Gastrocnemius medialis (tissue), 4 donors: ENCODE measurements at regions not wholly inside any gene's neighbourhood (a gene's known extent, or its start where the extent isn't known, plus 50 kb on each side); places are given as distances from the start of the nearest gene placed in this dataset.

ENCODE experiments used
- ATAC-seq, 2 donors: fragments of 150-250 bp; one replicate each; pipeline ENCODE4 v1.9.1; 2016
- DNase-seq, 2 donors: peaks; one replicate each; pipeline ENCODE4 v3.0.0-alpha.2; 2019
- H3K27ac ChIP-seq, 4 donors: fragments of 200-600 bp; sonication (generic); 1 replicate in 1 of 4; 2 replicates in 3 of 4; pipeline ENCODE4 v1.5.1; 2016 to 2018; ENCODE audit warnings: mild to moderate bottlenecking in 2 of 4, moderate library complexity in 1 of 4
- H3K27me3 ChIP-seq, 3 donors: fragments of 200-600 bp; sonication (generic) in 2 of 3; 1 replicate in 1 of 3; 2 replicates in 2 of 3; pipeline versions ENCODE4 v1.5.1 to v1.6.0; 2016 to 2019; ENCODE audit warnings: mild to moderate bottlenecking in 1 of 3, moderate library complexity in 1 of 3
- H3K36me3 ChIP-seq, 2 donors: fragments of 200-600 bp; sonication (generic) in 1 of 2; one replicate each; pipeline ENCODE4 v1.5.1; 2017 to 2018
- H3K4me1 ChIP-seq, 2 donors: fragments of 200-600 bp; sonication (generic) in 1 of 2; one replicate each; pipeline ENCODE4 v1.5.1; 2016 to 2017; ENCODE audit warnings: mild to moderate bottlenecking in 2 of 2
- H3K4me3 ChIP-seq, 4 donors: fragments of 200-600 bp; sonication (generic) in 3 of 4; 1 replicate in 1 of 4; 2 replicates in 3 of 4; pipeline ENCODE4 v1.5.1; 2016 to 2019; ENCODE audit warnings: mild to moderate bottlenecking in 2 of 4
- H3K9me3 ChIP-seq, 3 donors: fragments of 200-600 bp; sonication (generic) in 2 of 3; 1 replicate in 1 of 3; 2 replicates in 2 of 3; pipeline ENCODE4 v1.5.1; 2016 to 2019
- CTCF ChIP-seq, 5 experiments: fragments of 450-650 bp in 3 of 5; fragments of 200-600 bp in 2 of 5; sonication (generic) in 2 of 5; IDR thresholded peaks in 4 of 5; conservative IDR thresholded peaks in 1 of 5; 1 replicate in 4 of 5; 2 replicates in 1 of 5; pipeline ENCODE4 v1.5.1; 2016 to 2019; ENCODE audit warnings: antibody characterized with exemption in 5 of 5, mild to moderate bottlenecking in 3 of 5, moderate library complexity in 3 of 5
- POLR2A ChIP-seq, 2 donors: fragments of 450-650 bp; IDR thresholded peaks; one replicate each; pipeline ENCODE4 v1.6.1; 2017; ENCODE audit warnings: antibody characterized with exemption in 2 of 2, mild to moderate bottlenecking in 2 of 2, moderate library complexity in 2 of 2
- in situ Hi-C, 4 donors: fragments of 200-750 bp; cut with MboI; loops; one replicate each; pipeline versions ENCODE4 v1.15.0 to v1.8.0; 2017; ENCODE audit warnings: low sequenced_read_pairs in 4 of 4
- intact Hi-C: fragments of 100-400 bp; cut with DNase I; formaldehyde crosslinking; loops from one replicate; pipeline ENCODE4 v1.15.1; 2023; ENCODE audit warnings: low total_unique reads

- in situ Hi-C loops, result no loop called here
- Histone ChIP-seq H3K4me1 (no peaks in the 10 kb centered on the region), H3K27ac (no peak overlapping the region), H3K27me3 (no peaks in the 10 kb centered on the region), H3K9me3 (no peaks in the 10 kb centered on the region), H3K36me3 (no peaks in the 10 kb centered on the region), H3K4me3 (no peak overlapping the region)
- intact Hi-C loops, result no loop called here
- DNase-seq (no peak), ATAC-seq (no peak)
- TF ChIP-seq CTCF (IDR thresholded peaks at IDR 0.05 in 4 of 5, conservative IDR thresholded peaks at IDR 0.05 in 1 of 5) (no peak), POLR2A (IDR thresholded peaks at IDR 0.05) (no peak)
Observed at GRCh38 chr20:52643034-52643433, 329.1 kb upstream of the TSHZ2 start.

DNA sequence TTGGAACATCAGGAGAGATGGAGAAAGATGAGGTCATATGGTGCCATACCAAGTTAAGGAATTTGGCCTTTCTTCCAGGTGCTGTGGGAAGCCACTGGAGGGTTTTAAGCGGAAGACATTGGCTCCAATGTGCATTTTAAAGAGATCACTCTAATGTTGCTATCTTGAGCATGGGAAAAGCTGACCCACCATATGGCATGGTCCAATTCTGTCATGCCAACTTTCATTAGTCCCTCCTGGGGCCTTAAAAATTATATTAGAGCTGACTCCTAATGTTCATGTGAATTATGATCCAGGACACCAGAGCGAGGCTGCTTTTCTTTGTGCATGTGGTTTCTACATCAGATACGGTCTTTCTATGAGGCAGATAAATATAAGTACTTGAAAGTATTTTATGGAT lies 335.0 kb upstream of the TSHZ2 start:
- Histone ChIP-seq H3K27me3 (no peaks in the 10 kb centered on the region), H3K36me3 (no peaks in the 10 kb centered on the region), H3K27ac (no peak overlapping the region), H3K4me3 (no peak overlapping the region), H3K9me3 (no peaks in the 10 kb centered on the region), H3K4me1 (no peaks in the 10 kb centered on the region)
- intact Hi-C loops, result no loop called here
- TF ChIP-seq POLR2A (IDR thresholded peaks at IDR 0.05) (no peak), CTCF (IDR thresholded peaks at IDR 0.05 in 4 of 5, conservative IDR thresholded peaks at IDR 0.05 in 1 of 5) (no peak)
- ATAC-seq, result no peak
- in situ Hi-C loops, result no loop called here
- DNase-seq, result no peak

- TF ChIP-seq POLR2A (IDR thresholded peaks at IDR 0.05), result no peak
- no peak for TF ChIP-seq CTCF (IDR thresholded peaks at IDR 0.05 in 4 of 5, conservative IDR thresholded peaks at IDR 0.05 in 1 of 5)
- intact Hi-C loops, result no loop called here
- in situ Hi-C loops, result no loop called here
- Histone ChIP-seq H3K9me3 (peaks cover 0 to 4% (median 0%) of the 10 kb centered on the region in 3 donors), H3K27ac (no peak overlapping the region), H3K36me3 (no peaks in the 10 kb centered on the region), H3K27me3 (no peaks in the 10 kb centered on the region), H3K4me3 (no peak overlapping the region), H3K4me1 (no peaks in the 10 kb centered on the region)
- ATAC-seq, result no peak
- no peak for DNase-seq
Observed at GRCh38 chr20:52631469-52631868, 340.7 kb upstream of the TSHZ2 start.

- in situ Hi-C loops, result no loop called here
- TF ChIP-seq CTCF (IDR thresholded peaks at IDR 0.05 in 4 of 5, conservative IDR thresholded peaks at IDR 0.05 in 1 of 5), result no peak
- no peak for TF ChIP-seq POLR2A (IDR thresholded peaks at IDR 0.05)
- DNase-seq (no peak), ATAC-seq (no peak)
- Histone ChIP-seq H3K4me1 (no peaks in the 10 kb centered on the region), H3K27ac (no peak overlapping the region), H3K4me3 (no peak overlapping the region), H3K36me3 (no peaks in the 10 kb centered on the region), H3K27me3 (no peaks in the 10 kb centered on the region), H3K9me3 (peaks cover 0 to 4% (median 0%) of the 10 kb centered on the region in 3 donors)
- intact Hi-C loops, result no loop called here
Observed at GRCh38 chr20:52630138-52630537, 342.0 kb upstream of the TSHZ2 start.

GRCh38 chr20:52624281-52624680 lies 347.9 kb upstream of the TSHZ2 start:
- Histone ChIP-seq H3K27me3 (no peaks in the 10 kb centered on the region), H3K9me3 (no peaks in the 10 kb centered on the region), H3K4me1 (no peaks in the 10 kb centered on the region), H3K36me3 (no peaks in the 10 kb centered on the region), H3K27ac (no peak overlapping the region), H3K4me3 (no peak overlapping the region)
- DNase-seq, result no peak
- TF ChIP-seq CTCF (IDR thresholded peaks at IDR 0.05 in 4 of 5, conservative IDR thresholded peaks at IDR 0.05 in 1 of 5) (no peak), POLR2A (IDR thresholded peaks at IDR 0.05) (no peak)
- intact Hi-C loops, result no loop called here
- no peak for ATAC-seq
- in situ Hi-C loops, result no loop called here
